ENCODE measurements at regions not wholly inside any gene's neighbourhood (a gene's known extent, or its start where the extent isn't known, plus 50 kb on each side); places are given as distances from the start of the nearest gene placed in this dataset.

GRCh38 chr1:29900104-29900679, 663.9 kb downstream of the PTPRU start:
- no peak for TF ChIP-seq EZH2 (IDR thresholded peaks at IDR 0.05; ENCODE audit: borderline replicate concordance, insufficient read depth, low read length, poor library complexity, severe bottlenecking)
- no peak for TF ChIP-seq CTCF (IDR thresholded peaks at IDR 0.05; ENCODE audit: poor library complexity, severe bottlenecking)
- no peak for TF ChIP-seq SMC3 (conservative IDR thresholded peaks at IDR 0.05; ENCODE audit: poor library complexity)
- TF ChIP-seq MXI1 (conservative IDR thresholded peaks at IDR 0.05; ENCODE audit: poor library complexity, severe bottlenecking) = no peak

Data from neural cell (in vitro differentiated cells).